Keratinocyte (primary cell): ENCODE measurements at regions not wholly inside any gene's neighbourhood (a gene's known extent, or its start where the extent isn't known, plus 50 kb on each side); places are given as distances from the start of the nearest gene placed in this dataset.

Source experiments
- DNase-seq: peaks from one replicate; pipeline ENCODE4 v3.0.0-alpha.2; 2011; ENCODE audit warnings: low read depth, missing footprints, low spot score
- FAIRE-seq: peaks from 2 replicates; lab custom pipeline; 2011; peaks lifted over from hg19 to GRCh38; lab: Jason Lieb, UNC
- H2AFZ ChIP-seq: 2 replicates; pipeline ENCODE4 v1.6.0; 2012; ENCODE audit warnings: low read length, control low read depth, inconsistent platforms; ENCODE audit not compliant: control insufficient read depth
- H3K27ac ChIP-seq: 2 replicates; pipeline ENCODE4 v1.5.1; 2011; ENCODE audit warnings: low read length; ENCODE audit not compliant: control insufficient read depth, insufficient read depth
- H3K27me3 ChIP-seq: 3 replicates; pipeline ENCODE4 v1.6.0; 2011; ENCODE audit warnings: low read length; ENCODE audit not compliant: control insufficient read depth, insufficient read depth; ENCODE audit errors: extremely low read depth
- H3K36me3 ChIP-seq, 2 experiments: 2 replicates in 1 of 2; 3 replicates in 1 of 2; pipeline ENCODE4 v1.5.1; 2011; ENCODE audit warnings: low read length in 2 of 2, mild to moderate bottlenecking in 1 of 2; ENCODE audit not compliant: control insufficient read depth in 2 of 2, insufficient read depth in 2 of 2; ENCODE audit errors: extremely low read depth in 1 of 2
- H3K4me1 ChIP-seq: 3 replicates; pipeline ENCODE4 v1.5.1; 2011; ENCODE audit warnings: low read length; ENCODE audit not compliant: control insufficient read depth, insufficient read depth; ENCODE audit errors: extremely low read depth
- H3K4me2 ChIP-seq: 3 replicates; pipeline ENCODE4 v1.6.0; 2011; ENCODE audit warnings: low read depth, low read length; ENCODE audit not compliant: control insufficient read depth, insufficient read depth; ENCODE audit errors: extremely low read depth
- H3K4me3 ChIP-seq, 3 experiments: fragments of 200-600 bp in 1 of 3; sonication (generic) in 1 of 3; 2 replicates in 2 of 3; 3 replicates in 1 of 3; pipeline ENCODE4 v1.5.1; 2011 to 2016; ENCODE audit warnings: low read length in 3 of 3, mild to moderate bottlenecking in 3 of 3, control low read depth in 2 of 3, inconsistent platforms in 1 of 3, low read depth in 1 of 3, mixed read lengths in 1 of 3, mixed run types in 1 of 3, moderate library complexity in 1 of 3; ENCODE audit not compliant: control insufficient read depth in 2 of 3, insufficient read depth in 2 of 3; ENCODE audit errors: extremely low read depth in 1 of 3
- H3K79me2 ChIP-seq: 2 replicates; pipeline ENCODE4 v1.6.0; 2012; ENCODE audit warnings: low read length; ENCODE audit not compliant: control insufficient read depth, insufficient read depth
- H3K9ac ChIP-seq: 3 replicates; pipeline ENCODE4 v1.6.0; 2011; ENCODE audit warnings: low read length; ENCODE audit not compliant: control insufficient read depth, insufficient read depth; ENCODE audit errors: extremely low read depth
- H3K9me1 ChIP-seq: 3 replicates; pipeline ENCODE4 v1.6.0; 2011; ENCODE audit warnings: low read length; ENCODE audit not compliant: control insufficient read depth, insufficient read depth; ENCODE audit errors: extremely low read depth
- H3K9me3 ChIP-seq: 2 replicates; pipeline ENCODE4 v1.5.1; 2012; ENCODE audit warnings: low read depth, low read length; ENCODE audit not compliant: control insufficient read depth
- H4K20me1 ChIP-seq: 3 replicates; pipeline ENCODE4 v1.6.0; 2011; ENCODE audit warnings: low read length; ENCODE audit not compliant: control insufficient read depth, insufficient read depth; ENCODE audit errors: extremely low read depth
- CTCF ChIP-seq, 3 experiments: IDR thresholded peaks in 1 of 3; conservative IDR thresholded peaks in 1 of 3; optimal IDR thresholded peaks in 1 of 3; 2 replicates in 2 of 3; 3 replicates in 1 of 3; pipeline versions ENCODE3 to v1.5.1; 2011; ENCODE audit warnings: low read length in 3 of 3, mild to moderate bottlenecking in 3 of 3, moderate library complexity in 2 of 3, control low read depth in 1 of 3, inconsistent platforms in 1 of 3; ENCODE audit not compliant: insufficient read depth in 2 of 3; ENCODE audit errors: extremely low read depth in 1 of 3
- EZH2 ChIP-seq: IDR thresholded peaks from one replicate; pipeline ENCODE4 v1.6.1; 2012; ENCODE audit warnings: inconsistent platforms, mild to moderate bottlenecking, low read length, moderate library complexity
- dilution Hi-C: fragments of 300-500 bp; cut with MboI; formaldehyde crosslinking; loops from one replicate; pipeline ENCODE4 v1.7.0; 2020; ENCODE audit warnings: low sequenced_read_pairs; ENCODE audit not compliant: extremely low pct_ligation_motif_present

DNA sequence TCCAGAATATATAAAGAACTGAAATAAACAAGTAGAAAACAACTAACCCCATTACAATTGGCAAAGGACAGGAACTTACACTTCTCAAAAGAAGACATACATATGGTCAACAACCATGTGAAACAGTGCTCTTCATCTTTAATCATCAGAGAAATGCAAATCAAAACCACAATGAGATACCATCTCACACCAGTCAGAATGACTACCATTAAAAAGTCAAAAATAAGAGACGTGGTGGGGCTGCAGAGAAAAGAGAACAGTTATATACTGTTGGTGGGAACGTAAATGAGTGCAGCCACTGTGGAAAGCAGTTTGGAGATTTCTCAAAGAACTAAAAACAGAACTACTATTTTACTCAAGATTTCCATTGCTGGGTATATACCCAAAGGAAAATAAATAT, 1696.3 kb upstream of the TMEFF2 start:
- no peak overlapping the region for H3K4me3 ChIP-seq
- TF ChIP-seq CTCF (optimal IDR thresholded peaks at IDR 0.05 in 1 of 3, IDR thresholded peaks at IDR 0.05 in 1 of 3, conservative IDR thresholded peaks at IDR 0.05 in 1 of 3; ENCODE audit: extremely low read depth in 1 of 3, insufficient read depth in 2 of 3, low read length in 3 of 3) (no peak), EZH2 (no peak)
- H3K27ac ChIP-seq, result no peak overlapping the region
- FAIRE-seq, result no peak
- no peak overlapping the region for H3K9ac ChIP-seq
- no peak overlapping the region for H3K4me2 ChIP-seq
- H3K9me3 ChIP-seq, result no peaks in the 10 kb centered on the region
- dilution Hi-C loops, result no loop called here
- no peaks in the 10 kb centered on the region for H3K79me2 ChIP-seq
- H3K9me1 ChIP-seq, result no peaks in the 10 kb centered on the region
- no peak for DNase-seq
- no peaks in the 10 kb centered on the region for H4K20me1 ChIP-seq
- no peaks in the 10 kb centered on the region for H3K4me1 ChIP-seq
- no peaks in the 10 kb centered on the region for H3K36me3 ChIP-seq
- H3K27me3 ChIP-seq, result no peaks in the 10 kb centered on the region
- no peak overlapping the region for H2AFZ ChIP-seq

DNA sequence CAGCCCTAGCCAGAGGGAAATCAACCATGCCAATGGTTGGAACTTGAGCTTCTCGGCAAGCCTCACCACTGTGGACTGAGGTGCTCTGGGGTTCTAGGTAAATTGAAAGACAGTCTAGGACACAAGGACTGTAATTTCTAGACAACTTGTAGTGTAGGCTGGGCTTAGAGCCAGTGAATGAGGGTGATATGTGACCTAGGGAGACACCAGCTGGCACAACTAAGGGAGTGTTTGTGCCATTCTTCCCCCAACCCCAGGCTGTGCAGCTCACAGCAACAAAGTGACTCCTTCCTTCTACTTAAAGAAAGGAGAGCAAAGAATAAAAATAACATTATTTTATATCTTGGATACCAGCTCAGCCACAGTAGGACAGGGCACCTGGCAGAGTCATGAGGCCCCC, 1690.7 kb upstream of the TMEFF2 start:
- no peak for TF ChIP-seq EZH2
- no peak for TF ChIP-seq CTCF (optimal IDR thresholded peaks at IDR 0.05 in 1 of 3, IDR thresholded peaks at IDR 0.05 in 1 of 3, conservative IDR thresholded peaks at IDR 0.05 in 1 of 3; ENCODE audit: extremely low read depth in 1 of 3, insufficient read depth in 2 of 3, low read length in 3 of 3)
- Histone ChIP-seq H4K20me1 (no peaks in the 10 kb centered on the region), H3K4me1 (no peaks in the 10 kb centered on the region), H3K36me3 (no peaks in the 10 kb centered on the region), H3K4me3 (no peak overlapping the region), H3K27ac (no peak overlapping the region), H2AFZ (no peak overlapping the region), H3K27me3 (no peaks in the 10 kb centered on the region), H3K9me1 (no peaks in the 10 kb centered on the region), H3K9ac (no peak overlapping the region), H3K9me3 (no peaks in the 10 kb centered on the region), H3K4me2 (no peak overlapping the region), H3K79me2 (no peaks in the 10 kb centered on the region)
- DNase-seq (no peak), FAIRE-seq (no peak)
- dilution Hi-C loops, result no loop called here
